Mesendoderm (in vitro differentiated cells): ENCODE measurements at regions not wholly inside any gene's neighbourhood (a gene's known extent, or its start where the extent isn't known, plus 50 kb on each side); places are given as distances from the start of the nearest gene placed in this dataset.
A peak's percentile ranks its signal among the peaks of the same experiment; 100 is the strongest.

Experiments used
- DNase-seq: peaks from one replicate; pipeline ENCODE4 v3.0.0; 2013
- H2AK5ac ChIP-seq: 2 replicates; pipeline ENCODE4 v1.6.1; 2013; ENCODE audit warnings: low read length, inconsistent platforms
- H2BK120ac ChIP-seq: 2 replicates; pipeline ENCODE4 v1.6.1; 2013; ENCODE audit warnings: low read depth, mild to moderate bottlenecking, low read length, moderate library complexity, mixed read lengths
- H2BK15ac ChIP-seq: replicated peaks from 2 replicates; pipeline ENCODE4 v1.6.1; 2013; ENCODE audit warnings: low read depth, mild to moderate bottlenecking, moderate library complexity
- H2BK5ac ChIP-seq: 2 replicates; pipeline ENCODE4 v1.6.1; 2013; ENCODE audit warnings: low read length, inconsistent platforms
- H3K18ac ChIP-seq: 2 replicates; pipeline ENCODE4 v1.6.1; 2013; ENCODE audit warnings: mild to moderate bottlenecking, low read length, mixed read lengths
- H3K23ac ChIP-seq: one replicate; pipeline ENCODE4 v1.6.1; 2013; ENCODE audit warnings: low read length
- H3K27ac ChIP-seq: 2 replicates; pipeline ENCODE4 v1.5.1; 2013; ENCODE audit warnings: low read depth, mild to moderate bottlenecking, inconsistent platforms, low read length, moderate library complexity
- H3K27me3 ChIP-seq: 2 replicates; pipeline ENCODE4 v1.6.1; 2013; ENCODE audit warnings: low read length, control low read depth, mild to moderate bottlenecking, inconsistent platforms; ENCODE audit not compliant: insufficient read depth, poor library complexity
- H3K36me3 ChIP-seq: 2 replicates; pipeline ENCODE4 v1.6.1; 2013; ENCODE audit warnings: low read length, inconsistent platforms; ENCODE audit not compliant: control insufficient read depth, insufficient read depth
- H3K4ac ChIP-seq: one replicate; pipeline ENCODE4 v1.6.1; 2013; ENCODE audit warnings: low read depth, mild to moderate bottlenecking, low read length, moderate library complexity
- H3K4me1 ChIP-seq: 2 replicates; pipeline ENCODE4 v1.6.1; 2013; ENCODE audit warnings: low read depth, low read length, inconsistent platforms; ENCODE audit not compliant: control insufficient read depth
- H3K4me2 ChIP-seq: 2 replicates; pipeline ENCODE4 v1.6.1; 2013; ENCODE audit warnings: low read length
- H3K4me3 ChIP-seq: 2 replicates; pipeline ENCODE4 v1.5.1; 2013; ENCODE audit warnings: mild to moderate bottlenecking, low read length
- H3K56ac ChIP-seq: one replicate; pipeline ENCODE4 v1.6.1; 2013; ENCODE audit warnings: low read length
- H3K79me1 ChIP-seq: 2 replicates; pipeline ENCODE4 v1.6.1; 2013; ENCODE audit warnings: low read length, inconsistent platforms
- H3K79me2 ChIP-seq: 2 replicates; pipeline ENCODE4 v1.6.1; 2013; ENCODE audit warnings: mild to moderate bottlenecking, low read length; ENCODE audit not compliant: control insufficient read depth, insufficient read depth
- H3K9ac ChIP-seq: 2 replicates; pipeline ENCODE4 v1.6.1; 2013; ENCODE audit warnings: low read length, inconsistent platforms
- H4K5ac ChIP-seq: one replicate; pipeline ENCODE4 v1.6.1; 2013; ENCODE audit warnings: low read length
- H4K8ac ChIP-seq: one replicate; pipeline ENCODE4 v1.6.1; 2013; ENCODE audit warnings: low read depth, mild to moderate bottlenecking, control low read depth, low read length, moderate library complexity
- WGBS: extraction: QIAGEN DNeasy Blood & Tissue Kit; methylation state at CpG from one replicate; pipeline ENCODE4 v1.1.7; 2013; ENCODE audit warnings: low lambda C conversion rate, missing lambda C conversion rate; ENCODE audit not compliant: insufficient coverage; ENCODE audit errors: extremely low coverage; 5-methylcytosine and 5-hydroxymethylcytosine counted together

DNA sequence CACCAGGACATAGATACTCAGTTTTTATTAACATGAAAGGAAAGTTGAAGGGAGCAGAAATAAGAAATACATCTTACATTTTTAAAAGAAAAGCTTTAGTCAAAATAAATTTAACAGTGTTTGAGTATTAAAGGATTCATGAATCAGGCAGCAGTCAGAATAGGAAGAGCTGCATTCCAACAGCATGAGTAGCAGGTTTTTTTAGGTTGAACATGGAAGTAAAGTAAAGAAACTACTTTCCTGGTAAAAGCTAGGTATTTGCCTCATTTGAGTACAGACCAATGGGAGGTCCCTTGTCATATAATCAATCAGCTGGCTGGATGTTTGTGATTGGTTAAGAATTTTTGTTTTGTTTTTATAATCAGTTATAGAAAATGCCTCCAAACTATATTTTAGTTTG is 645.9 kb upstream of the INTU start:
- H2BK120ac ChIP-seq: no peak overlapping the region
- H4K8ac ChIP-seq: no peak overlapping the region
- H3K9ac ChIP-seq: no peak overlapping the region
- H3K56ac ChIP-seq: no peak overlapping the region
- no peak overlapping the region for H3K27ac ChIP-seq
- H3K18ac ChIP-seq: no peak overlapping the region
- H3K4me1 ChIP-seq: no peaks in the 10 kb centered on the region
- no peak overlapping the region for H2AK5ac ChIP-seq
- H2BK5ac ChIP-seq: no peak overlapping the region
- no peak overlapping the region for H3K23ac ChIP-seq
- no peaks in the 10 kb centered on the region for H3K79me2 ChIP-seq
- H3K36me3 ChIP-seq: no peaks in the 10 kb centered on the region
- H4K5ac ChIP-seq: no peak overlapping the region
- no peak overlapping the region for H3K4me3 ChIP-seq
- no peak overlapping the region for H3K4me2 ChIP-seq
- H3K4ac ChIP-seq: no peak overlapping the region
- no peak overlapping the region for H2BK15ac ChIP-seq
- H3K27me3 ChIP-seq: no peaks in the 10 kb centered on the region
- H3K79me1 ChIP-seq: no peaks in the 10 kb centered on the region
- DNase-seq: peak; percentile 6

DNA sequence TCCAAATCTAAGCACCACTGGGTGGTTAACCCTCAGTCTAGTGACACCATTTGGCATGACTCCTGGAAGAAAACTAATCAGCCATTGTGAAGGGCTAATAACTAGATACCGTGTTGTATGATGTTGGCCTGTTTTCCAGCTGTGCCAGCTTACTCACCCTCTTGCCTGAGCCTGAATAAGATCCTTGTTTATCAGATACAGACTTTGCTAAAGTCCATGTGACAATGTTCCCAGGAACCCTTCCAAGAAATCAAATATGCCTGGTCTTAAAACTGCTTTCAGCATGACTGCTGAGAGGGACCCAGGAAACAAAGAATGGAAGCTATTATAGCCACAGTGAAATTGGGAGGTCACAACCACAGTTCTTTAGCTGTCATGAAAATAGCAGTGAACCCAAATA is 640.8 kb upstream of the INTU start:
- Histone ChIP-seq H4K5ac (no peak overlapping the region), H3K27me3 (no peaks in the 10 kb centered on the region), H3K4me2 (no peak overlapping the region), H4K8ac (no peak overlapping the region), H2BK15ac (no peak overlapping the region), H3K27ac (no peak overlapping the region), H3K9ac (no peak overlapping the region), H3K4me1 (no peaks in the 10 kb centered on the region), H3K4me3 (no peak overlapping the region), H2AK5ac (no peak overlapping the region), H3K23ac (no peak overlapping the region), H3K56ac (no peak overlapping the region), H3K36me3 (no peaks in the 10 kb centered on the region), H2BK120ac (no peak overlapping the region), H3K79me1 (no peaks in the 10 kb centered on the region), H3K4ac (no peak overlapping the region), H3K18ac (no peak overlapping the region), H3K79me2 (no peaks in the 10 kb centered on the region), H2BK5ac (no peak overlapping the region)
- no peak for DNase-seq
- WGBS: no CpG with 5 or more reads among the region's 1 CpG

DNA sequence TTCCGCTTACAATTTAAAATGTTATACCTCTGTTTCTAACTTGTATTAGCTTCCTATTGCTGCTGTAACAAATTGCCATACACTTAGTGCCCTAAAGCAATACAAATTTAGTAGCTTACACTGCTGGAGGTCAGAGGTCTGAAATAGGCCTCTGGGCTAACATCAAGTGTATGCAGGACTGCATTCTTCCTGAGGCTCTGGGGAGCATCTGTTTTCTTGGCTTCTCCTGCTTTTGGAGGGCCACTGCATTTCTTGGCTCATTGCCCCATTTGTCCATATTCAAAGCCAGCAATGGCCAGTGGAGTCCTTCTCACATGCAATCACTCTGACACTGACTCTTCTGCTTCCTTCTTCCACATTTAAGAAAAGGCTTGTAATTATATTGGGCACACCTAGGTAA is 639.8 kb upstream of the INTU start:
- no peak for DNase-seq
- no peaks in the 10 kb centered on the region for H3K4me1 ChIP-seq
- H2BK15ac ChIP-seq: no peak overlapping the region
- H4K5ac ChIP-seq: no peak overlapping the region
- H3K79me2 ChIP-seq: no peaks in the 10 kb centered on the region
- H2AK5ac ChIP-seq: no peak overlapping the region
- H4K8ac ChIP-seq: no peak overlapping the region
- H2BK5ac ChIP-seq: no peak overlapping the region
- H3K79me1 ChIP-seq: no peaks in the 10 kb centered on the region
- no peak overlapping the region for H3K4me2 ChIP-seq
- H3K36me3 ChIP-seq: no peaks in the 10 kb centered on the region
- no peaks in the 10 kb centered on the region for H3K27me3 ChIP-seq
- H3K56ac ChIP-seq: no peak overlapping the region
- WGBS: 100% methylated on average over 1 of the region's 1 CpG
- H3K4ac ChIP-seq: no peak overlapping the region
- no peak overlapping the region for H3K18ac ChIP-seq
- no peak overlapping the region for H3K4me3 ChIP-seq
- no peak overlapping the region for H3K9ac ChIP-seq
- H2BK120ac ChIP-seq: no peak overlapping the region
- H3K27ac ChIP-seq: no peak overlapping the region
- H3K23ac ChIP-seq: no peak overlapping the region

DNA sequence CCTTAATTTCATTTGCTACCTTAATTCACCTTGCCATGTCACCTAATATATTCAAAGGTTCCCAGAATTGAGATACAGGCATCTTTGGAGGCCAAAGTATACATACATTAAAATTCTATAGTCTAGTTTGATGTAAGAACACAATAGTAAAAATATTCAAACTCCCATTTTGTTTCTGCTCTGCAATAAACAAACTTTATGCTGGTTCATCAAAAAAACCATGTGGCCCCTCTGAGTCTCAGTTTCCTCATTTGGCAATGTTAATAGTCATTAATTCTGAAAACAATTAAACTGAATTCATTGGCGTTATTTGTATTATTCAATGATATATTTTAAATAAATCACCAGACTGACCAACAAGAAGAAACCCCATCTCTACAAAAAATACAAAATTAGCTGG is 639.4 kb upstream of the INTU start:
- H3K27me3 ChIP-seq: no peaks in the 10 kb centered on the region
- H3K18ac ChIP-seq: no peak overlapping the region
- no peak overlapping the region for H3K56ac ChIP-seq
- H2BK15ac ChIP-seq: no peak overlapping the region
- H3K79me2 ChIP-seq: no peaks in the 10 kb centered on the region
- no peak overlapping the region for H4K8ac ChIP-seq
- H3K9ac ChIP-seq: no peak overlapping the region
- no peak overlapping the region for H4K5ac ChIP-seq
- no peak overlapping the region for H2AK5ac ChIP-seq
- no CpG with 5 or more reads among the region's 1 CpG for WGBS
- no peak overlapping the region for H3K4me3 ChIP-seq
- no peak overlapping the region for H2BK120ac ChIP-seq
- DNase-seq: no peak
- H3K4me1 ChIP-seq: no peaks in the 10 kb centered on the region
- no peaks in the 10 kb centered on the region for H3K36me3 ChIP-seq
- H3K79me1 ChIP-seq: no peaks in the 10 kb centered on the region
- no peak overlapping the region for H3K27ac ChIP-seq
- H3K4ac ChIP-seq: no peak overlapping the region
- H2BK5ac ChIP-seq: no peak overlapping the region
- H3K4me2 ChIP-seq: no peak overlapping the region
- H3K23ac ChIP-seq: no peak overlapping the region

DNA sequence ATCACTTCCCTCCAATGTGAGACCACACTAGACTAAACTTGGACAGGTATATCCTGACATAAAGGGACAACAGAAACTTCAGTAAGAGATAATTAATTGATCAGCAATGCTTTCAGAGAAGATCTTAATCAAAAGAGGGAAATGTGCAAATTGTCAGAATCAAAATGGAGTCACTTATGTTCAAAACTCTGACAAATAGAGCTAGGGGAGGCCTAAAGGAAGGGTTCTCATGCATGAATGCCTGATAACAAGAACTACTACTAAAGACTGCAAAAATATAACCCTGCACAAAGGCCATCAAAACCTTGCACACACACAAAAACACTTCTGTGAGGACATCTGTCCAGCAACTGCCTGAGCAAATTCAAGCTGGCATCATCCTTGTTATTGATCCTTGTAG is 637.5 kb upstream of the INTU start:
- no peak overlapping the region for H4K8ac ChIP-seq
- no peak overlapping the region for H3K18ac ChIP-seq
- H3K56ac ChIP-seq: no peak overlapping the region
- no peak overlapping the region for H2BK5ac ChIP-seq
- no peak for DNase-seq
- H3K4ac ChIP-seq: no peak overlapping the region
- H3K27ac ChIP-seq: no peak overlapping the region
- H3K79me2 ChIP-seq: no peaks in the 10 kb centered on the region
- H2BK15ac ChIP-seq: no peak overlapping the region
- H3K4me2 ChIP-seq: no peak overlapping the region
- no peak overlapping the region for H4K5ac ChIP-seq
- no peak overlapping the region for H3K4me3 ChIP-seq
- H2AK5ac ChIP-seq: no peak overlapping the region
- H3K79me1 ChIP-seq: no peaks in the 10 kb centered on the region
- no peaks in the 10 kb centered on the region for H3K4me1 ChIP-seq
- no peaks in the 10 kb centered on the region for H3K36me3 ChIP-seq
- H2BK120ac ChIP-seq: no peak overlapping the region
- H3K23ac ChIP-seq: no peak overlapping the region
- no peaks in the 10 kb centered on the region for H3K27me3 ChIP-seq
- H3K9ac ChIP-seq: no peak overlapping the region

DNA sequence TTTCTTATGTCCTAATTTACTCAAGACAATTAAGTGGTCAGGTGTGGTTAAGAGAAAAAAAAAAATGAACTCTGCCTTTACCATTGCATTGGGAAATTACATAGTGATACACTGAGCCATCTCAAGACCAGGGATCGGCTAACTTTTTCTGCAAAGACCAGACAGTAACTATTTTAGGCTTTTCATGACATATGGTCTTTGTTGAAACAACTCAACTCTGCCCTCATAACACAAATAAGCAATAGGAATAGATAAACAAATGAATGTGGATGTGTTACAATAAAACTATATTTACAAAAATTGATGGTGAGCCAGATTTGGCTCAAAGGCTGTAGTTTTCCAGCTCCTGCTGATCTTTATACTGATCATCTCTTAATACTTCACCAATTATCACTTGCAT is 632.6 kb upstream of the INTU start:
- Histone ChIP-seq H3K79me2 (no peaks in the 10 kb centered on the region), H4K8ac (no peak overlapping the region), H3K9ac (no peak overlapping the region), H3K4ac (no peak overlapping the region), H3K36me3 (no peaks in the 10 kb centered on the region), H2BK120ac (no peak overlapping the region), H3K27ac (no peak overlapping the region), H2BK15ac (no peak overlapping the region), H2AK5ac (no peak overlapping the region), H3K79me1 (no peaks in the 10 kb centered on the region), H3K18ac (no peak overlapping the region), H2BK5ac (no peak overlapping the region), H3K23ac (no peak overlapping the region), H4K5ac (no peak overlapping the region), H3K4me2 (no peak overlapping the region), H3K27me3 (no peaks in the 10 kb centered on the region), H3K4me1 (no peaks in the 10 kb centered on the region), H3K4me3 (no peak overlapping the region), H3K56ac (no peak overlapping the region)
- no peak for DNase-seq
- WGBS: no CpG with 5 or more reads among the region's 1 CpG
